Karpas-422 (cell line): ENCODE measurements at regions not wholly inside any gene's neighbourhood (a gene's known extent, or its start where the extent isn't known, plus 50 kb on each side); places are given as distances from the start of the nearest gene placed in this dataset.

Experiments
- DNase-seq: peaks from one replicate; pipeline ENCODE4 v3.0.0-alpha.2; 2015
- H2AFZ ChIP-seq: fragments of 200-600 bp; sonication (generic); 2 replicates; pipeline ENCODE4 v1.6.1; 2014; ENCODE audit warnings: antibody characterized with exemption, low read length, mixed read lengths
- H3K27ac ChIP-seq: fragments of 200-600 bp; sonication (generic); 2 replicates; pipeline ENCODE4 v1.5.1; 2014; ENCODE audit warnings: mild to moderate bottlenecking, low read length, moderate library complexity
- H3K27me3 ChIP-seq: fragments of 200-600 bp; sonication (generic); 2 replicates; pipeline ENCODE4 v1.6.1; 2014; ENCODE audit warnings: low read length, mixed read lengths
- H3K36me3 ChIP-seq: fragments of 200-600 bp; sonication (generic); 2 replicates; pipeline ENCODE4 v1.6.1; 2014; ENCODE audit warnings: low read length, mixed read lengths; ENCODE audit not compliant: insufficient read depth
- H3K4me1 ChIP-seq: fragments of 200-600 bp; sonication (generic); 2 replicates; pipeline ENCODE4 v1.6.1; 2014; ENCODE audit warnings: mild to moderate bottlenecking, low read length, mixed read lengths
- H3K4me2 ChIP-seq: fragments of 200-600 bp; sonication (generic); 2 replicates; pipeline ENCODE4 v1.6.1; 2014; ENCODE audit warnings: low read length, low read depth, mild to moderate bottlenecking; ENCODE audit not compliant: poor library complexity, severe bottlenecking
- H3K4me3 ChIP-seq: fragments of 200-600 bp; sonication (generic); 2 replicates; pipeline ENCODE4 v1.5.1; 2014; ENCODE audit warnings: mild to moderate bottlenecking, antibody characterized with exemption, low read length, mixed read lengths
- H3K79me2 ChIP-seq: fragments of 200-600 bp; sonication (generic); 2 replicates; pipeline ENCODE4 v1.6.1; 2014; ENCODE audit warnings: mild to moderate bottlenecking, low read length, mixed read lengths
- H3K9ac ChIP-seq: fragments of 200-600 bp; sonication (generic); 2 replicates; pipeline ENCODE4 v1.6.0; 2014; ENCODE audit warnings: low read length
- H3K9me2 ChIP-seq: fragments of 200-600 bp; sonication (generic), shearing (Covaris generic); replicated peaks from 2 replicates; pipeline ENCODE4 v1.6.0; 2014; ENCODE audit warnings: mild to moderate bottlenecking, low read length, moderate library complexity; ENCODE audit not compliant: insufficient read depth
- H3K9me3 ChIP-seq: fragments of 300-700, 200-600 bp; sonication (generic); 2 replicates; pipeline ENCODE4 v1.6.1; 2014; ENCODE audit warnings: low read length, mixed read lengths
- H4K20me1 ChIP-seq: fragments of 200-600 bp; sonication (generic); 2 replicates; pipeline ENCODE4 v1.6.1; 2014; ENCODE audit warnings: mild to moderate bottlenecking, antibody characterized with exemption, low read length, low read depth; ENCODE audit not compliant: insufficient read depth

DNA sequence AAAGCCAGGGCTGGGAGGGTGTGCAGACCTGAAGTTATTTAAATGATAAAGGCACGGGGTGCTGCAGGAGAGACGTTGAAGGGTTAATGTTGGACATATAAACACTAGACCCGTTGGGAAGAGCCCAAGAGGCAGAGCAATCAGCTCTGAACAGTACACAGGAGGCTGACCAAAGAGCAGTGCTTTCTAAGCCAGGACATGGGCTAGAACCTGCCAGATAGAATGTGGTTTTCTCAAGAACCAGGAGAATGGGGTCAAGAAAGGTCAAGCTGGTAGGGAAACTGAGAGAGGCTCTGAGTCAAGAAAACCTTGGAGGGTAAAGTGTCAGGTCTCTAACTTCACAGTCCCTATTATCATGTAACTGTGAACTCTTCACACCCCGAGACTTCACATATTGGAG, 143.2 kb upstream of the EEA1 start:
- no peaks in the 10 kb centered on the region for H3K79me2 ChIP-seq
- no peaks in the 10 kb centered on the region for H3K4me1 ChIP-seq
- H3K9ac ChIP-seq = no peak overlapping the region
- H3K4me2 ChIP-seq = no peak overlapping the region
- H3K4me3 ChIP-seq = no peak overlapping the region
- H3K27me3 ChIP-seq = no peaks in the 10 kb centered on the region
- no peaks in the 10 kb centered on the region for H3K9me2 ChIP-seq
- no peak overlapping the region for H3K27ac ChIP-seq
- H4K20me1 ChIP-seq = no peaks in the 10 kb centered on the region
- no peaks in the 10 kb centered on the region for H3K36me3 ChIP-seq
- H2AFZ ChIP-seq = no peak overlapping the region
- no peaks in the 10 kb centered on the region for H3K9me3 ChIP-seq
- no peak for DNase-seq

DNA sequence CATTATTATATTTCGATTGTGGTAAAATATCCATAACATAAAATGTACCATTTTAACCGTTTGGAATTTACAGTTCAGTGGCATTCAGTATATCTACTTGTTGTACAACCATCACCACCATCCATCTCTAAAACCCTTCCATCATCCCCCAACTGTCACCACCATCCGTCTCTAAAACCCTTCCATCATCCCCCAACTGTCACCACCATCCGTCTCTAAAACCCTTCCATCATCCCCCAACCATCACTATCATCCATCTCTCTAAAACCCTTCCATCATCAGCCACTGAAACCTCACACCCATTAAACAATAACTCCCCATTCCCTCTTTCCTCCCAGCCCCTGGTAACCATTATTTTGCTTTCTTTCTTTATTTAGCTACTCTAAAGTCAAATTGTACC, 144.2 kb upstream of the EEA1 start:
- H3K9me3 ChIP-seq = no peaks in the 10 kb centered on the region

DNA sequence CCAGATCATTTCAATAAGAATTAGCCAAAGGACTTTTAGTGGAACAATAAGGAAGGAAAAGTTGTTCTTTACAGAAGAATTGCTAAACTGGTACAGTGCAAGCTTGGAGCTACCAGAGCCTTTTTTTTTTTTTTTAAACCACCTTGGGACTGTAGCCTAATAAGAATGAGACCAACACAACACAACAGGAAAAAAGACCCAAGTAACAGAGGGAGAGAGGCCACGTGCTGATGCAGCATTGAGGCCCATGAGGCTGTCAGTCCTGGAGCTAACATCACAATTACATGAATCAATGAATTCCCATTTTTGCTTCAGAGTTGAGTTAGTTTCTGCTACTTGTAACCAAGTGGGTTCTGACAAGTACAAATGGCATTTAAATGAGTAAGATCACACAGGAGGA, 149.0 kb upstream of the EEA1 start:
- no peaks in the 10 kb centered on the region for H3K9me2 ChIP-seq
- no peak overlapping the region for H3K9ac ChIP-seq
- H3K4me2 ChIP-seq = no peak overlapping the region
- H3K27ac ChIP-seq = no peak overlapping the region
- no peaks in the 10 kb centered on the region for H4K20me1 ChIP-seq
- no peaks in the 10 kb centered on the region for H3K79me2 ChIP-seq
- H3K4me3 ChIP-seq = no peak overlapping the region
- no peaks in the 10 kb centered on the region for H3K9me3 ChIP-seq
- H3K4me1 ChIP-seq = no peaks in the 10 kb centered on the region
- H2AFZ ChIP-seq = no peak overlapping the region
- no peaks in the 10 kb centered on the region; the same call in 1 of the 2 replicates for H3K27me3 ChIP-seq
- no peak for DNase-seq
- no peaks in the 10 kb centered on the region for H3K36me3 ChIP-seq

More for the DNA sequence above, 144.2 kb upstream of the EEA1 start:
- H2AFZ ChIP-seq = no peak overlapping the region
- H3K79me2 ChIP-seq = no peaks in the 10 kb centered on the region
- H4K20me1 ChIP-seq = no peaks in the 10 kb centered on the region
- H3K9me2 ChIP-seq = no peaks in the 10 kb centered on the region
- H3K36me3 ChIP-seq = no peaks in the 10 kb centered on the region
- H3K4me3 ChIP-seq = no peak overlapping the region
- H3K4me1 ChIP-seq = no peaks in the 10 kb centered on the region
- H3K27me3 ChIP-seq = no peaks in the 10 kb centered on the region
- no peak for DNase-seq
- H3K27ac ChIP-seq = no peak overlapping the region
- no peak overlapping the region for H3K4me2 ChIP-seq
- H3K9ac ChIP-seq = no peak overlapping the region

DNA sequence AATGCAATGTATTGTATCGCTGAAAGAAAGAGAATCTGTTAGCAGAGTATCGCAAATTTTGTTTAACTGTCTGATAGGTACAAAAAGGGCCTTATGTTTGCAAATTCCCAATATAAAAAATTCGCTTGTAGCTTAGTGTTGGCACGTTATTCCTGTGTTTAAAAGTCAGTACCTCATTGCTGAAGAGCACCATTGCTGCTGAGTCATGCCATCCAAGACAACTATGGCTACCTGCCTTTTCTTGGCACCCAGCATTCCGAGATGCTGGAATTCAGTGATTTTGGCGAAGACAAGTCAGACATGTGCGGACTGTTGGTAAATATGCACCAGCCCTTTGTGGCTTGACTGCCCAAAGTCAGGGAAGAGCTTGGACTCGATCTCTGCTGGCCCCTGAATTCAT, 149.5 kb upstream of the EEA1 start:
- DNase-seq = no peak
- no peak overlapping the region for H3K4me3 ChIP-seq
- no peaks in the 10 kb centered on the region for H3K79me2 ChIP-seq
- H3K9me3 ChIP-seq = no peaks in the 10 kb centered on the region
- H3K36me3 ChIP-seq = no peaks in the 10 kb centered on the region
- no peak overlapping the region for H3K27ac ChIP-seq
- no peak overlapping the region for H2AFZ ChIP-seq
- H3K9ac ChIP-seq = no peak overlapping the region
- no peak overlapping the region for H3K4me2 ChIP-seq
- no peaks in the 10 kb centered on the region for H4K20me1 ChIP-seq
- H3K4me1 ChIP-seq = no peaks in the 10 kb centered on the region
- H3K9me2 ChIP-seq = no peaks in the 10 kb centered on the region
- H3K27me3 ChIP-seq = no peaks in the 10 kb centered on the region; the same call in 1 of the 2 replicates

DNA sequence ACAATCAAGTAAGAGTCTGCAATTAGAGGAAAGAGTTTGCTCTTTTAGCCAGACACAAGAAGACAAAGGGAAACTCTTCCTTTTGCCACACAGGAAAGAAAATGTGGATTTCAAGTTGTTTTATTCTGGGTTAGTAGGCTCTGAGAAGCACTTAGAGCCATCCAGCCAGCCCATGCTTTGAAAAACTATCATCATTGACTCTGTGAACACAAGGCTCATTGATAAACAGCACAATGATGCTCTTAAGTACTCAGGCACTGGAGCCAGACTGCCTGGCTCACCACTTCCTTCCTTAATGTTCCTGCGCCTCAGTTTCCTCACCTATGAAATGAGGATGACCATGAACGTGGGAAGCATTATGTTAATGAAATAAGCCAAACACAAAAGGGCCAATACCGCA, 150.2 kb upstream of the EEA1 start:
- Histone ChIP-seq H3K4me3 (no peak overlapping the region), H3K4me1 (no peaks in the 10 kb centered on the region), H3K36me3 (no peaks in the 10 kb centered on the region), H3K9me3 (no peaks in the 10 kb centered on the region), H3K4me2 (no peak overlapping the region), H2AFZ (no peak overlapping the region), H3K79me2 (no peaks in the 10 kb centered on the region), H3K9ac (no peak overlapping the region), H3K27me3 (no peaks in the 10 kb centered on the region; the same call in 1 of the 2 replicates), H3K27ac (no peak overlapping the region), H4K20me1 (no peaks in the 10 kb centered on the region), H3K9me2 (no peaks in the 10 kb centered on the region)
- DNase-seq = no peak

DNA sequence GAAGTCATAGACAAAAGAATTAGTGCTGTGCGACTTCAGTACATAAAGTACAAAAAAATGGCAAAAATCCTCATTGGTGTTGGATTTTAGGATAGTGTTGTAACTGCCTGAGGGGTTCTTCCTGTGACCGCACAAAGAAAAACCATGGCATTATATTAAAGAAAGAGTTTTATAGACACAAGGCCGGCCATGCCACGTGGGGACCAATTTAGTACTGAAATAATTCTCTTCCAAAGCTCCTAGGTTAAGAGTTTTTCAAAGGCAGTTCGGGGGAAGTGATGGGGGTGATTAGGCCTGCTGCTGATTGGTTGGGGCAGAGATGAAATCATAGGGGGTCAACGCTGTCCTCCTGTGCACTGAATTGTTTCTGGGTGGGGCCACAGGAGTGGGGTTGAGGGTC, 150.9 kb upstream of the EEA1 start:
- no peaks in the 10 kb centered on the region; the same call in 1 of the 2 replicates for H3K27me3 ChIP-seq
- no peaks in the 10 kb centered on the region for H3K36me3 ChIP-seq
- H3K9me2 ChIP-seq = no peaks in the 10 kb centered on the region
- no peak overlapping the region for H3K9ac ChIP-seq
- H3K4me2 ChIP-seq = no peak overlapping the region
- no peaks in the 10 kb centered on the region for H3K4me1 ChIP-seq
- DNase-seq = no peak
- H3K4me3 ChIP-seq = no peak overlapping the region
- no peaks in the 10 kb centered on the region for H3K9me3 ChIP-seq
- no peaks in the 10 kb centered on the region for H3K79me2 ChIP-seq
- no peaks in the 10 kb centered on the region for H4K20me1 ChIP-seq
- H3K27ac ChIP-seq = no peak overlapping the region
- no peak overlapping the region for H2AFZ ChIP-seq

DNA sequence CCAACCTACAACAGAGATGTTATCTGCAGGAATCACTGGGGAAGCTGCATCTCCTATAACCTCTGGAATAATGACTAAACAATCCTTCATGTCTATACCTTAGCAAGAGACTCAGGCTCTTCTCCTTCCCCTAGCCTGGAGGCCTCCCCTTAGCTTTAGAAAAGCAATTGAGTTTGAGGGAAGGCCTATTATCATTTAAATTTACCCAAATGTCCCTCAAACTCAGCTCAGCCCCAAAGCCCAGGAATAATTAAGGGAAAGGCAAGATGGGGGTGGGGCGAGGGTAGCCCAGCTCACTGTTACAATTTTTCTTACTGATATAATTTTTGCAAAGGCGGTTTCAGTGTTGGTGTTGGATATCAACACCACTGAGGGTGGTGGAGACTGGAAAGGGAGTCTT, 151.4 kb upstream of the EEA1 start:
- no peak overlapping the region for H3K27ac ChIP-seq
- no peaks in the 10 kb centered on the region for H3K4me1 ChIP-seq
- H3K27me3 ChIP-seq = no peaks in the 10 kb centered on the region; the same call in 1 of the 2 replicates
- no peak overlapping the region for H3K9ac ChIP-seq
- H3K9me2 ChIP-seq = no peaks in the 10 kb centered on the region
- no peak overlapping the region for H3K4me2 ChIP-seq
- H3K9me3 ChIP-seq = no peaks in the 10 kb centered on the region
- no peaks in the 10 kb centered on the region for H3K36me3 ChIP-seq
- no peaks in the 10 kb centered on the region for H3K79me2 ChIP-seq
- no peak overlapping the region for H3K4me3 ChIP-seq
- no peak overlapping the region for H2AFZ ChIP-seq
- no peaks in the 10 kb centered on the region for H4K20me1 ChIP-seq
- no peak for DNase-seq

DNA sequence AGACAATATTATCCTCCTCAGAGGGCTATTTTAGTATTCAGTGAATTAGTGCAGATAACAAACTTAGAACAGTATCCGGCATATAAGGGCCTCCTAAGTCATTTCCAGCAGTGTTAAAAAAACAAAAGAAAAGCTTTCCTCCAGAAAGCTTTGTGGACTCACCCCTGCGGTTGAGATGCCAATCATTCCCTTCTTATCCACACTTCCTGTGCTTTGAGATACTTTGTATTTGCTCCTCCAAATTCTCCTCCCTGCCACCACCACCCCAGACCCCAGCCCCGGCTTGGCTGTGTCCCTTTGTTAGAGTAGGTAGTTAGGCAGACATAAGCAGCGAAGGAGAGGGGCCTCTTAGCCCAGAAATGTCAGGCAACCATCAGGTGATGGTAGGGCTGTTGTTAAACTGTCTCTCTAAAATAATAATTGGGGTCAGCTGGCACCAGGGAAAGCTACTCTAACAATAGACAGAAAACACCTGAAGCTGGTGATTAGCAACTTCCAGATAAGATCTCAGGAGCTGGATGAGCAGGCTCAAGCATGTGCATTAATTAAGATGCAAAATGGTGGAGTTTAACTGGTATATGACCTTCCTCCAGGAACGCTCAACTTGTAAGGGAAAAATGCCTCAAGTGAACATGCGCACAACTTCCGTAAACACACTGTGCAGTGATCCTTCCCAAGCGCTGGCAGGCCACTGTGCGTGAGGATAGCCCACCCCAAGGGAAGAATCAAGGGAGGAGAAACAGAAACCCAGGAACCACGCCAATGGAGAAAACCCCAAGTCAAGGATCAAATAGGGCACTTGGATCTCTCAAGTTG, 152.1 kb upstream of the EEA1 start:
- no peak overlapping the region for H3K4me2 ChIP-seq
- H3K27me3 ChIP-seq = no peaks in the 10 kb centered on the region; the same call in 1 of the 2 replicates
- H3K79me2 ChIP-seq = no peaks in the 10 kb centered on the region
- H3K27ac ChIP-seq = no peak overlapping the region
- no peaks in the 10 kb centered on the region for H4K20me1 ChIP-seq
- H3K36me3 ChIP-seq = no peaks in the 10 kb centered on the region
- no peaks in the 10 kb centered on the region for H3K9me2 ChIP-seq
- no peaks in the 10 kb centered on the region for H3K9me3 ChIP-seq
- no peak overlapping the region for H3K4me3 ChIP-seq
- no peak for DNase-seq
- H3K4me1 ChIP-seq = no peaks in the 10 kb centered on the region
- H3K9ac ChIP-seq = no peak overlapping the region
- no peak overlapping the region for H2AFZ ChIP-seq
